Vagina (tissue), 2 donors: ENCODE measurements at regions not wholly inside any gene's neighbourhood (a gene's known extent, or its start where the extent isn't known, plus 50 kb on each side); places are given as distances from the start of the nearest gene placed in this dataset.

ENCODE experiments used
- CTCF ChIP-seq, 3 experiments: fragments of 450-650 bp in 2 of 3; fragments of 200-600 bp in 1 of 3; sonication (generic) in 1 of 3; IDR thresholded peaks; one replicate each; pipeline ENCODE4 v1.5.1; 2017 to 2019; ENCODE audit warnings: antibody characterized with exemption in 3 of 3, mild to moderate bottlenecking in 2 of 3, moderate library complexity in 2 of 3
- POLR2A ChIP-seq, 2 donors: fragments of 450-650 bp; IDR thresholded peaks; one replicate each; pipeline ENCODE4 v1.6.1; 2017; ENCODE audit warnings: antibody characterized with exemption in 2 of 2, mild to moderate bottlenecking in 2 of 2, moderate library complexity in 2 of 2
- POLR2AphosphoS5 ChIP-seq, 2 donors: sonication (generic); formaldehyde crosslinking; IDR thresholded peaks; one replicate each; pipeline ENCODE4 v1.9.0; 2017; ENCODE audit warnings: antibody characterized with exemption in 2 of 2, mild to moderate bottlenecking in 2 of 2, low read depth in 1 of 2; ENCODE audit not compliant: insufficient read depth in 1 of 2

DNA sequence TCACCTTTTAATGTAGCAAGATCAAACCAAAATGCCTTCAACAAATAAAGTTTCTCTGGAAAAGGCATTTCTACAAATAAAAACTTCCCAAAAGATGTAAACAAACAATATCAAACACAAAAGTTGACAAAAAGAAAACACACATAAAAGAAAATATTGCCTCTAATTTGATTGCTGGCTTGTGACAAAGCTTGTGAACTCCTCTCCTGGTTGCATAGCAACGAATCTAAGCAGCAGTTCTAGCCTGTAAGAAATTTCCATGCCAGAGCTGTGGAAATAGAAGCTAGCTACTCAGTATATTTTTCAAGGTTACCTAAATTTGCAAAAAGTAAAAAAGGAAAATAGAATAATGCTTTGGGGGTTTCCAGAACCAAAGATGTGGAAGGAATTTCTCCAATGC, 173.9 kb upstream of the CDK1 start:
- no peak for TF ChIP-seq CTCF (IDR thresholded peaks at IDR 0.05)
- TF ChIP-seq POLR2A (IDR thresholded peaks at IDR 0.05), result no peak
- no peak for TF ChIP-seq POLR2AphosphoS5 (IDR thresholded peaks at IDR 0.05; ENCODE audit: insufficient read depth in 1 of 2, low read depth in 1 of 2)
